Esophagus muscularis mucosa (tissue), 4 donors: ENCODE measurements at regions not wholly inside any gene's neighbourhood (a gene's known extent, or its start where the extent isn't known, plus 50 kb on each side); places are given as distances from the start of the nearest gene placed in this dataset.

Source experiments
- DNase-seq: peaks from one replicate; pipeline ENCODE4 v3.0.0-alpha.2; 2017; ENCODE audit errors: extremely low spot score
- H3K27ac ChIP-seq, 4 donors: fragments of 200-600 bp; sonication (generic); replicated peaks in 1 of 4; 1 replicate in 3 of 4; 2 replicates in 1 of 4; pipeline ENCODE4 v1.5.1; 2016 to 2019; ENCODE audit warnings: mild to moderate bottlenecking in 1 of 4
- H3K27me3 ChIP-seq, 4 donors: fragments of 200-600 bp; sonication (generic); one replicate each; pipeline versions ENCODE4 v1.5.1 to v1.6.0; 2016 to 2019
- H3K36me3 ChIP-seq, 4 donors: fragments of 200-600 bp; sonication (generic); one replicate each; pipeline ENCODE4 v1.5.1; 2016 to 2019
- H3K4me1 ChIP-seq, 4 donors: fragments of 200-600 bp; sonication (generic); one replicate each; pipeline ENCODE4 v1.5.1; 2016 to 2019
- H3K4me3 ChIP-seq, 4 donors: fragments of 200-600 bp; sonication (generic); 1 replicate in 2 of 4; 2 replicates in 2 of 4; pipeline ENCODE4 v1.5.1; 2016 to 2019; ENCODE audit warnings: mild to moderate bottlenecking in 4 of 4, moderate library complexity in 1 of 4
- H3K9me3 ChIP-seq, 4 donors: fragments of 200-600 bp; sonication (generic); 1 replicate in 3 of 4; 2 replicates in 1 of 4; pipeline ENCODE4 v1.5.1; 2016 to 2019
- EP300 ChIP-seq: sonication (generic); formaldehyde crosslinking; IDR thresholded peaks from one replicate; pipeline ENCODE4 v1.6.1; 2017; ENCODE audit warnings: antibody characterized with exemption
- POLR2A ChIP-seq: fragments of 450-650 bp; IDR thresholded peaks from one replicate; pipeline ENCODE4 v1.6.1; 2017; ENCODE audit warnings: antibody characterized with exemption, moderate library complexity, mild to moderate bottlenecking, low read depth
- POLR2AphosphoS5 ChIP-seq, 2 donors: sonication (generic); formaldehyde crosslinking; IDR thresholded peaks; one replicate each; pipeline ENCODE4 v1.6.1; 2017; ENCODE audit warnings: antibody characterized with exemption in 2 of 2
- WGBS: methylation state at CpG from one replicate; pipeline ENCODE4 v1.1.5; 2018; 5-methylcytosine and 5-hydroxymethylcytosine counted together
- intact Hi-C: fragments of 100-400 bp; cut with DNase I; formaldehyde crosslinking; loops from one replicate; pipeline ENCODE4 v1.15.1; 2023
- TF ChIP-seq, protein P1 (sequence below), 3 experiments: fragments of 200-600 bp in 2 of 3; fragments of 450-650 bp in 1 of 3; sonication (generic) in 2 of 3; IDR thresholded peaks; one replicate each; pipeline ENCODE4 v1.5.1; 2017 to 2019; ENCODE audit warnings: antibody characterized with exemption in 3 of 3, mild to moderate bottlenecking in 2 of 3, moderate library complexity in 1 of 3

DNA sequence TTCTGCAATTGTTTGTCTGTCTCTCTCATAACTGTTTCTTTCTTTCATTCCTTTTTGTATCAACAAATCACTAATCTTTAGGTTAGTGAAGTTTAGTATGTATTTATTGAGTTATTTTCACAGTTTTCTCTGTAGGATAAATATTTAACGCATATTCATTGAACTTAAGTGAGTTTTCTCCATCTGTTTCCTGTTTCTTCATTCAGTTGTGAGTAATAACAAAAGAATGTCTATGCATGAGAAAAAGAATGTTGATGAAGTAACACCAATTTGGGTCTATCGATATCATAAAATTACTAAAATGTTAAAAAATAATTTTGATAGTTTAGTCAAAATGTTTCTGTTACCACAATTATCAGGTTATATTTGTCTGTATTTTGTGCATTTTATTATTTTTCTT is 948.0 kb downstream of the DSC3 start:
- H3K27ac ChIP-seq, result no peak overlapping the region
- no peaks in the 10 kb centered on the region for H3K36me3 ChIP-seq
- TF ChIP-seq EP300 (no peak), POLR2AphosphoS5 (IDR thresholded peaks at IDR 0.05) (no peak), POLR2A (no peak)
- TF ChIP-seq, protein P1, sequence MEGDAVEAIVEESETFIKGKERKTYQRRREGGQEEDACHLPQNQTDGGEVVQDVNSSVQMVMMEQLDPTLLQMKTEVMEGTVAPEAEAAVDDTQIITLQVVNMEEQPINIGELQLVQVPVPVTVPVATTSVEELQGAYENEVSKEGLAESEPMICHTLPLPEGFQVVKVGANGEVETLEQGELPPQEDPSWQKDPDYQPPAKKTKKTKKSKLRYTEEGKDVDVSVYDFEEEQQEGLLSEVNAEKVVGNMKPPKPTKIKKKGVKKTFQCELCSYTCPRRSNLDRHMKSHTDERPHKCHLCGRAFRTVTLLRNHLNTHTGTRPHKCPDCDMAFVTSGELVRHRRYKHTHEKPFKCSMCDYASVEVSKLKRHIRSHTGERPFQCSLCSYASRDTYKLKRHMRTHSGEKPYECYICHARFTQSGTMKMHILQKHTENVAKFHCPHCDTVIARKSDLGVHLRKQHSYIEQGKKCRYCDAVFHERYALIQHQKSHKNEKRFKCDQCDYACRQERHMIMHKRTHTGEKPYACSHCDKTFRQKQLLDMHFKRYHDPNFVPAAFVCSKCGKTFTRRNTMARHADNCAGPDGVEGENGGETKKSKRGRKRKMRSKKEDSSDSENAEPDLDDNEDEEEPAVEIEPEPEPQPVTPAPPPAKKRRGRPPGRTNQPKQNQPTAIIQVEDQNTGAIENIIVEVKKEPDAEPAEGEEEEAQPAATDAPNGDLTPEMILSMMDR (IDR thresholded peaks at IDR 0.05), result no peak
- H3K4me3 ChIP-seq, result no peak overlapping the region
- H3K9me3 ChIP-seq, result no peaks in the 10 kb centered on the region
- no peaks in the 10 kb centered on the region for H3K27me3 ChIP-seq
- intact Hi-C loops, result no loop called here
- DNase-seq, result no peak
- 68% methylated on average over 2 of the region's 2 CpGs for WGBS
- no peaks in the 10 kb centered on the region for H3K4me1 ChIP-seq

DNA sequence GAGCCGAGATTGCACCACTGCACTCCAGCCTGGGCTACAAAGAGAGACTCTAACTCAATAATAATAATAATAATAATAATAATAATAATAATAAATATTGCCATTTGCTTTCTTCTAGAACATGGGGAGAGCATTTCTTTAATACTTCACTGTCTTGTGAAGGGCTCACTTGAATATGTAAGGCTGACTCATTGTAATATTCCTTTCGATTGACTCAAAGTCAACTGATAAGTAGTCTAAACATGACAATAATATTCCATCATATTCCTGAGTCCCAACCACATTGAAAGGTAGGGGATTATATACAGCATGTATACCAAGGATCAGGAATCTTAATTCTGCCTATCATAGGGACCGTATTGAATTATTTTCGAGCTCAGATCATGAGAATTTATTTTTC is 949.2 kb downstream of the DSC3 start:
- no peak for DNase-seq
- intact Hi-C loops, result no loop called here
- no peaks in the 10 kb centered on the region for H3K4me1 ChIP-seq
- no peak overlapping the region for H3K27ac ChIP-seq
- TF ChIP-seq, protein P1 (IDR thresholded peaks at IDR 0.05), result no peak
- no peak for TF ChIP-seq EP300
- no peak for TF ChIP-seq POLR2A
- WGBS, result 88% methylated on average over 4 of the region's 4 CpGs
- H3K4me3 ChIP-seq, result no peak overlapping the region
- H3K9me3 ChIP-seq, result no peaks in the 10 kb centered on the region
- no peaks in the 10 kb centered on the region for H3K27me3 ChIP-seq
- no peaks in the 10 kb centered on the region for H3K36me3 ChIP-seq

DNA sequence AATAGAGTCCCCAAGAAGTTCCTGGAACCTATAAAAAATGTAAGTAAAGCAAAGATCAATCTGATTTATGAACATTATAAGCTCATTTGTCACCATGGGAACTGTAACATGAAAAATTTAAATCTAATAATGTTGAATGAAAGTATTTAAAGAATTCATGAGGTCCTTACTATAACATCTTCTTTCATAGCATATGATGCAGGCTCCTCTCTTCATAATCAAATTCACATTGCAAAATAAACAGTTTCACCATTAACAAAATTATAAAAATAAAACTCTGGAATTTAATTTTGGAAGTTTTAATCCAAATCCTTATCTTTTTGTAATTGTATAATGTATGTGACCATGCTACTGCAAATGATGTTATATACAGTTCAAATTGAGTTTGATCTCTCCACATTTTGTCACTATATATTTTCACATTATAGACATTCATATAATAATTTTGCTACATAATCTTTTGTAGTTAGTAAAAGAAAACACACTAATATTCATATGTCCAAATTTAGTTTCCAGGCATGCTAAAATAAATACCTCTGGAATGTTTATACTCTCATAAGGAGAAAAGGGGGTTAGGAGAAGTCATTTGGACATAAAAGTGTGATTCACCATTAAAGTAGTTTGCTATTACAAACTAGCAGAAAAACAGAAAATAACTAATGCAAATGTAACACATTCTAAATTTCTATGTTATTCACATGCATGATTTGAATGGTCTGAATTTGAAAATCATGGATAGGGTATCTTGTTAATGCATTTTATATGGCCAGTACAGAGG is 954.1 kb downstream of the DSC3 start:
- Histone ChIP-seq H3K27ac (no peak overlapping the region), H3K36me3 (no peaks in the 10 kb centered on the region), H3K4me1 (no peaks in the 10 kb centered on the region), H3K4me3 (no peak overlapping the region), H3K27me3 (no peaks in the 10 kb centered on the region), H3K9me3 (no peaks in the 10 kb centered on the region)
- TF ChIP-seq POLR2A (no peak), POLR2AphosphoS5 (IDR thresholded peaks at IDR 0.05) (no peak), EP300 (no peak)
- TF ChIP-seq, protein P1 (IDR thresholded peaks at IDR 0.05), result no peak
- no peak for DNase-seq
- intact Hi-C loops, result no loop called here

DNA sequence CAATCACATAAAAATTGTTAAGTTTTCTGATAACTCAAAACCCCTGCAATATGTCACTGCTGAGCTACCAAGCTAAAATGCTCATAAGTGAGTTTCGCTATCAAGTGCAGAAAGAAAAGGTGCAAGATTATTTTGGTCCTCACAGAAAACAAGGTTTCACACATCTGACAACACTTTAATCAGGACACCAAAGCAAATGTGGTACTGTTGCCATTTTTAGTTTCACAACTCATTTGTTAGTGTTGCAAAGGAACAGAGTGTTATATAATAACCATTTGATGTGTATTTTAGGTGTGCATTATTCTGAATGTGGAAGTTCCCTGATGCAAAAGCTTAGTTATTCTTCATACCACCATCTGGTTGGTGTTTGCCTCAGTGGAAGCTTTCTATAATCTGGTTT is 956.2 kb downstream of the DSC3 start:
- 96% methylated on average over 1 of the region's 1 CpG for WGBS

More for the DNA sequence above, 956.2 kb downstream of the DSC3 start:
- no peaks in the 10 kb centered on the region for H3K27me3 ChIP-seq
- H3K4me1 ChIP-seq, result no peaks in the 10 kb centered on the region
- H3K36me3 ChIP-seq, result no peaks in the 10 kb centered on the region
- no peak overlapping the region for H3K27ac ChIP-seq
- no peak for TF ChIP-seq POLR2A
- TF ChIP-seq EP300, result no peak
- TF ChIP-seq, protein P1 (IDR thresholded peaks at IDR 0.05), result no peak
- no peak for TF ChIP-seq POLR2AphosphoS5 (IDR thresholded peaks at IDR 0.05)
- H3K9me3 ChIP-seq, result peaks cover 0 to 5% (median 0%) of the 10 kb centered on the region in 4 donors
- intact Hi-C loops, result no loop called here
- H3K4me3 ChIP-seq, result no peak overlapping the region
- DNase-seq, result no peak
